ENCODE measurements at regions not wholly inside any gene's neighbourhood (a gene's known extent, or its start where the extent isn't known, plus 50 kb on each side); places are given as distances from the start of the nearest gene placed in this dataset.

DNA sequence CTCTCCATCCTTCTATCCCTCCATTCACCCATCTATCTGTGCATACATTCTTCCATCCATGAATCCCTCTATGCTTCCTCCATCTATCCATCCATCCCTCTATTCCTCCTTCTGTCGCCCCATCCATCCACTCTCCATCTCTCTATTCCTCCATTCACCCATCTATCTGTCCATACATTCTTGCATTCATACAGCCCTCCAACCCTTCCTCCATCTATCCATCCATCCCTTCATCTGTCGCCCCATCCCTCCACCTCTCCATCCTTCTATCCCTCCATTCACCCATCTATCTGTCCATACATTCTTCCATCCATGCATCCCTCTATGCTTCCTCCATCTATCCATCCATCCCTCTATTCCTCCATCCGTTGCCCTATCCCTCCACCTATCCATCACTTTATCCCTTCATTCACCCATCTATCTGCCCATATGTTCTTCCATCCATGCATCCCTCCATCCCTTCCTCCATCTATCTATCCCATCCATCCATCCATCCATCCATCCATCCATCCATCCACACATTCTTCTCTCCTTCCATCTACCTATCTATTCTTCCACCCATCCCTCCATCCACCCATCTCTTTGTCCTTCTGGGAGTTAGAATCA, 272.5 kb upstream of the TNRC6C start:
- H3K27me3 Mint-ChIP-seq (ENCODE audit: low read depth) = peaks cover 2% of the 10 kb centered on the region; the same call in 1 of the 2 replicates
- CTCF ChIA-PET = no interaction called here
- POLR2A ChIA-PET = no interaction called here

More for the DNA sequence above, 272.5 kb upstream of the TNRC6C start:
- TF ChIP-seq, protein P1, sequence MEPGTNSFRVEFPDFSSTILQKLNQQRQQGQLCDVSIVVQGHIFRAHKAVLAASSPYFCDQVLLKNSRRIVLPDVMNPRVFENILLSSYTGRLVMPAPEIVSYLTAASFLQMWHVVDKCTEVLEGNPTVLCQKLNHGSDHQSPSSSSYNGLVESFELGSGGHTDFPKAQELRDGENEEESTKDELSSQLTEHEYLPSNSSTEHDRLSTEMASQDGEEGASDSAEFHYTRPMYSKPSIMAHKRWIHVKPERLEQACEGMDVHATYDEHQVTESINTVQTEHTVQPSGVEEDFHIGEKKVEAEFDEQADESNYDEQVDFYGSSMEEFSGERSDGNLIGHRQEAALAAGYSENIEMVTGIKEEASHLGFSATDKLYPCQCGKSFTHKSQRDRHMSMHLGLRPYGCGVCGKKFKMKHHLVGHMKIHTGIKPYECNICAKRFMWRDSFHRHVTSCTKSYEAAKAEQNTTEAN (CRISPR knock-in tag; IDR thresholded peaks at IDR 0.05) = no peak
- TF ChIP-seq TEAD4 (CRISPR knock-in tag; IDR thresholded peaks at IDR 0.05) (no peak), PRDM15 (CRISPR knock-in tag; IDR thresholded peaks at IDR 0.05) (no peak), CREB1 (CRISPR knock-in tag; IDR thresholded peaks at IDR 0.05) (no peak), ERG (CRISPR knock-in tag; IDR thresholded peaks at IDR 0.05) (no peak), ATF1 (CRISPR knock-in tag; IDR thresholded peaks at IDR 0.05) (no peak), USF1 (CRISPR knock-in tag; IDR thresholded peaks at IDR 0.05) (no peak), SMAD4 (CRISPR knock-in tag; IDR thresholded peaks at IDR 0.05) (no peak)
- TF ChIP-seq, protein P2, sequence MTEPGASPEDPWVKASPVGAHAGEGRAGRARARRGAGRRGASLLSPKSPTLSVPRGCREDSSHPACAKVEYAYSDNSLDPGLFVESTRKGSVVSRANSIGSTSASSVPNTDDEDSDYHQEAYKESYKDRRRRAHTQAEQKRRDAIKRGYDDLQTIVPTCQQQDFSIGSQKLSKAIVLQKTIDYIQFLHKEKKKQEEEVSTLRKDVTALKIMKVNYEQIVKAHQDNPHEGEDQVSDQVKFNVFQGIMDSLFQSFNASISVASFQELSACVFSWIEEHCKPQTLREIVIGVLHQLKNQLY (CRISPR knock-in tag; IDR thresholded peaks at IDR 0.05) = no peak
- TF ChIP-seq, protein P3, sequence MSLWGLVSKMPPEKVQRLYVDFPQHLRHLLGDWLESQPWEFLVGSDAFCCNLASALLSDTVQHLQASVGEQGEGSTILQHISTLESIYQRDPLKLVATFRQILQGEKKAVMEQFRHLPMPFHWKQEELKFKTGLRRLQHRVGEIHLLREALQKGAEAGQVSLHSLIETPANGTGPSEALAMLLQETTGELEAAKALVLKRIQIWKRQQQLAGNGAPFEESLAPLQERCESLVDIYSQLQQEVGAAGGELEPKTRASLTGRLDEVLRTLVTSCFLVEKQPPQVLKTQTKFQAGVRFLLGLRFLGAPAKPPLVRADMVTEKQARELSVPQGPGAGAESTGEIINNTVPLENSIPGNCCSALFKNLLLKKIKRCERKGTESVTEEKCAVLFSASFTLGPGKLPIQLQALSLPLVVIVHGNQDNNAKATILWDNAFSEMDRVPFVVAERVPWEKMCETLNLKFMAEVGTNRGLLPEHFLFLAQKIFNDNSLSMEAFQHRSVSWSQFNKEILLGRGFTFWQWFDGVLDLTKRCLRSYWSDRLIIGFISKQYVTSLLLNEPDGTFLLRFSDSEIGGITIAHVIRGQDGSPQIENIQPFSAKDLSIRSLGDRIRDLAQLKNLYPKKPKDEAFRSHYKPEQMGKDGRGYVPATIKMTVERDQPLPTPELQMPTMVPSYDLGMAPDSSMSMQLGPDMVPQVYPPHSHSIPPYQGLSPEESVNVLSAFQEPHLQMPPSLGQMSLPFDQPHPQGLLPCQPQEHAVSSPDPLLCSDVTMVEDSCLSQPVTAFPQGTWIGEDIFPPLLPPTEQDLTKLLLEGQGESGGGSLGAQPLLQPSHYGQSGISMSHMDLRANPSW (CRISPR knock-in tag; conservative IDR thresholded peaks at IDR 0.05; ENCODE audit: low read depth) = no peak
- TF ChIP-seq, protein P4, sequence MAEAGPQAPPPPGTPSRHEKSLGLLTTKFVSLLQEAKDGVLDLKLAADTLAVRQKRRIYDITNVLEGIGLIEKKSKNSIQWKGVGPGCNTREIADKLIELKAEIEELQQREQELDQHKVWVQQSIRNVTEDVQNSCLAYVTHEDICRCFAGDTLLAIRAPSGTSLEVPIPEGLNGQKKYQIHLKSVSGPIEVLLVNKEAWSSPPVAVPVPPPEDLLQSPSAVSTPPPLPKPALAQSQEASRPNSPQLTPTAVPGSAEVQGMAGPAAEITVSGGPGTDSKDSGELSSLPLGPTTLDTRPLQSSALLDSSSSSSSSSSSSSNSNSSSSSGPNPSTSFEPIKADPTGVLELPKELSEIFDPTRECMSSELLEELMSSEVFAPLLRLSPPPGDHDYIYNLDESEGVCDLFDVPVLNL (CRISPR knock-in tag; IDR thresholded peaks at IDR 0.05; ENCODE audit: borderline replicate concordance, low read depth) = no peak
- no peak for DNase-seq (ENCODE audit: low spot score)
- no peaks in the 10 kb centered on the region; the same call in 1 of the 2 replicates for H3K9me3 Mint-ChIP-seq
- H3K27ac Mint-ChIP-seq = no peak overlapping the region
- H3K4me3 Mint-ChIP-seq = no peak overlapping the region
- H3K4me1 Mint-ChIP-seq = peaks cover 27% of the 10 kb centered on the region
- H3K36me3 Mint-ChIP-seq = no peaks in the 10 kb centered on the region
- no peak for ATAC-seq

All from WTC11 (cell line).